ENCODE measurements at regions not wholly inside any gene's neighbourhood (a gene's known extent, or its start where the extent isn't known, plus 50 kb on each side); places are given as distances from the start of the nearest gene placed in this dataset.

GRCh38 chr10:62529396-62529795, 155.2 kb downstream of the ZNF365 start:
- TF ChIP-seq, protein P1, sequence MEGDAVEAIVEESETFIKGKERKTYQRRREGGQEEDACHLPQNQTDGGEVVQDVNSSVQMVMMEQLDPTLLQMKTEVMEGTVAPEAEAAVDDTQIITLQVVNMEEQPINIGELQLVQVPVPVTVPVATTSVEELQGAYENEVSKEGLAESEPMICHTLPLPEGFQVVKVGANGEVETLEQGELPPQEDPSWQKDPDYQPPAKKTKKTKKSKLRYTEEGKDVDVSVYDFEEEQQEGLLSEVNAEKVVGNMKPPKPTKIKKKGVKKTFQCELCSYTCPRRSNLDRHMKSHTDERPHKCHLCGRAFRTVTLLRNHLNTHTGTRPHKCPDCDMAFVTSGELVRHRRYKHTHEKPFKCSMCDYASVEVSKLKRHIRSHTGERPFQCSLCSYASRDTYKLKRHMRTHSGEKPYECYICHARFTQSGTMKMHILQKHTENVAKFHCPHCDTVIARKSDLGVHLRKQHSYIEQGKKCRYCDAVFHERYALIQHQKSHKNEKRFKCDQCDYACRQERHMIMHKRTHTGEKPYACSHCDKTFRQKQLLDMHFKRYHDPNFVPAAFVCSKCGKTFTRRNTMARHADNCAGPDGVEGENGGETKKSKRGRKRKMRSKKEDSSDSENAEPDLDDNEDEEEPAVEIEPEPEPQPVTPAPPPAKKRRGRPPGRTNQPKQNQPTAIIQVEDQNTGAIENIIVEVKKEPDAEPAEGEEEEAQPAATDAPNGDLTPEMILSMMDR (IDR thresholded peaks at IDR 0.05) = no peak
- no peak for TF ChIP-seq POLR2A (IDR thresholded peaks at IDR 0.05)
